Endothelial cell of umbilical vein (primary cell): ENCODE measurements at regions not wholly inside any gene's neighbourhood (a gene's known extent, or its start where the extent isn't known, plus 50 kb on each side); places are given as distances from the start of the nearest gene placed in this dataset.

Experiments
- BruUV-seq: library from RNA; stranded (reverse); fragments of 400-500 nt; replicated peaks from 2 replicates; lab custom pipeline; 2021; lab: Mats Ljungman, UMichigan
- CTCF ChIA-PET: fragments of 300-600, 350-600 bp; sonication (Branson Sonifier 250); formaldehyde crosslinking; loops from one replicate; lab custom pipeline; 2021; ENCODE audit warnings: antibody characterized with exemption, inconsistent platforms; lab: Charles Lee
- POLR2A ChIA-PET: fragments of 300-600, 350-600 bp; sonication (Branson Sonifier 250); formaldehyde crosslinking; loops from one replicate; lab custom pipeline; 2021; ENCODE audit warnings: antibody characterized with exemption, inconsistent platforms; lab: Charles Lee
- DNase-seq: peaks from one replicate; pipeline ENCODE4 v3.0.0-alpha.2; 2011; ENCODE audit warnings: low read depth, low spot score
- FAIRE-seq: peaks from 2 replicates; lab custom pipeline; 2011; peaks lifted over from hg19 to GRCh38; lab: Jason Lieb, UNC
- H2AFZ ChIP-seq: 2 replicates; pipeline ENCODE4 v1.6.0; 2012; ENCODE audit warnings: low read depth, low read length, control low read depth, inconsistent platforms
- H3K27ac ChIP-seq: 2 replicates; pipeline ENCODE4 v1.5.1; 2011; ENCODE audit warnings: low read depth, mild to moderate bottlenecking, control low read depth, low read length, moderate library complexity; ENCODE audit not compliant: insufficient read depth
- H3K27me3 ChIP-seq, 2 experiments: 2 replicates each; pipeline versions ENCODE4 v1.6.0 to v1.6.1; 2011; ENCODE audit warnings: low read length in 2 of 2, mixed read lengths in 1 of 2; ENCODE audit not compliant: control insufficient read depth in 2 of 2, insufficient read depth in 2 of 2
- H3K36me3 ChIP-seq, 2 experiments: 2 replicates in 1 of 2; 3 replicates in 1 of 2; pipeline ENCODE4 v1.5.1; 2011; ENCODE audit warnings: low read length in 2 of 2, mild to moderate bottlenecking in 1 of 2, moderate library complexity in 1 of 2; ENCODE audit not compliant: control insufficient read depth in 2 of 2, insufficient read depth in 2 of 2; ENCODE audit errors: extremely low read depth in 1 of 2
- H3K4me1 ChIP-seq: 3 replicates; pipeline ENCODE4 v1.5.1; 2011; ENCODE audit warnings: mild to moderate bottlenecking, low read length; ENCODE audit not compliant: control insufficient read depth, insufficient read depth; ENCODE audit errors: extremely low read depth
- H3K4me2 ChIP-seq: 2 replicates; pipeline ENCODE4 v1.6.1; 2011; ENCODE audit warnings: low read length, control low read depth, mixed read lengths; ENCODE audit not compliant: insufficient read depth
- H3K4me3 ChIP-seq, 3 experiments: fragments of 200-600 bp in 1 of 3; sonication (generic), shearing (Covaris generic) in 1 of 3; replicated peaks in 1 of 3; 2 replicates each; pipeline ENCODE4 v1.5.1; 2011 to 2016; ENCODE audit warnings: control low read depth in 3 of 3, low read length in 3 of 3, mild to moderate bottlenecking in 2 of 3, inconsistent platforms in 1 of 3, low read depth in 1 of 3, moderate library complexity in 1 of 3; ENCODE audit not compliant: insufficient read depth in 1 of 3
- H3K79me2 ChIP-seq: 2 replicates; pipeline ENCODE4 v1.6.0; 2012; ENCODE audit warnings: low read length, inconsistent platforms; ENCODE audit not compliant: control insufficient read depth, insufficient read depth
- H3K9ac ChIP-seq: replicated peaks from 2 replicates; pipeline ENCODE3; 2011; ENCODE audit warnings: low read length, control low read depth; ENCODE audit not compliant: insufficient read depth; ENCODE audit errors: extremely low read depth
- H3K9me1 ChIP-seq: replicated peaks from 3 replicates; pipeline ENCODE4 v1.6.0; 2011; ENCODE audit warnings: mild to moderate bottlenecking, low read length; ENCODE audit not compliant: control insufficient read depth, insufficient read depth; ENCODE audit errors: extremely low read depth
- H3K9me3 ChIP-seq: replicated peaks from 2 replicates; pipeline ENCODE4 v1.5.1; 2012; ENCODE audit warnings: low read length, inconsistent platforms; ENCODE audit not compliant: control insufficient read depth, insufficient read depth
- H4K20me1 ChIP-seq: replicated peaks from 2 replicates; pipeline ENCODE3; 2011; ENCODE audit warnings: mild to moderate bottlenecking, low read length; ENCODE audit not compliant: control insufficient read depth, insufficient read depth; ENCODE audit errors: extremely low read depth
- CTCF ChIP-seq, 2 donors: IDR thresholded peaks; 1 replicate in 1 of 2; 2 replicates in 1 of 2; pipeline ENCODE4 v1.5.1; 2011; ENCODE audit warnings: low read length in 2 of 2, mild to moderate bottlenecking in 2 of 2, moderate library complexity in 2 of 2, control low read depth in 1 of 2, inconsistent platforms in 1 of 2, low read depth in 1 of 2; ENCODE audit not compliant: insufficient read depth in 1 of 2; ENCODE audit errors: extremely low read depth in 1 of 2
- EZH2 ChIP-seq: IDR thresholded peaks from 2 replicates; pipeline ENCODE4 v1.6.1; 2012; ENCODE audit warnings: borderline replicate concordance, low read depth, mild to moderate bottlenecking, moderate library complexity, low read length, inconsistent platforms; ENCODE audit not compliant: severe bottlenecking
- FOS ChIP-seq: IDR thresholded peaks from 2 replicates; pipeline ENCODE4 v1.6.1; 2011; ENCODE audit warnings: mild to moderate bottlenecking, low read length, moderate library complexity, borderline replicate concordance; ENCODE audit not compliant: insufficient read depth
- GATA2 ChIP-seq: IDR thresholded peaks from 2 replicates; pipeline ENCODE4 v1.7.0; 2011; ENCODE audit warnings: low read depth, mild to moderate bottlenecking, moderate library complexity, mixed read lengths, low read length; ENCODE audit not compliant: insufficient read length, insufficient read depth
- JUN ChIP-seq: IDR thresholded peaks from 2 replicates; pipeline ENCODE4 v1.6.1; 2011; ENCODE audit warnings: borderline replicate concordance, low read depth; ENCODE audit not compliant: insufficient read length, insufficient read depth
- MAX ChIP-seq: IDR thresholded peaks from 2 replicates; pipeline ENCODE4 v1.6.1; 2011; ENCODE audit not compliant: insufficient read depth, insufficient read length
- MYC ChIP-seq: IDR thresholded peaks from one replicate; pipeline ENCODE4 v1.6.1; 2011; ENCODE audit warnings: mild to moderate bottlenecking, low read depth, low read length
- POLR2A ChIP-seq: IDR thresholded peaks from 2 replicates; pipeline ENCODE4 v1.6.1; 2012; ENCODE audit warnings: low read depth, mild to moderate bottlenecking, control low read depth, low read length
- POLR2AphosphoS5 ChIP-seq: IDR thresholded peaks from 2 replicates; pipeline ENCODE4 v1.6.1; 2012; ENCODE audit warnings: low read depth, mild to moderate bottlenecking, control low read depth, low read length, moderate library complexity; ENCODE audit not compliant: insufficient read depth
- dilution Hi-C: fragments of 300-500 bp; cut with MboI; formaldehyde crosslinking; loops from one replicate; pipeline ENCODE4 v1.15.0; 2019; ENCODE audit warnings: low sequenced_read_pairs; ENCODE audit not compliant: extremely low pct_ligation_motif_present
- intact Hi-C: fragments of 100-400 bp; cut with micrococcal nuclease; formaldehyde crosslinking; loops from one replicate; pipeline ENCODE4 v1.10.0; 2022

GRCh38 chr13:39274739-39275325 lies 236.6 kb downstream of the NHLRC3 start:
- H3K9me1 ChIP-seq, result no peaks in the 10 kb centered on the region
- dilution Hi-C loops (no loop called here), intact Hi-C loops (loop anchor here (1.0 kb wide), 1 partner anchor 337 kb away; no protein-coding TSS in a partner anchor)
- DNase-seq (no peak), FAIRE-seq (no peak)
- TF ChIP-seq CTCF (IDR thresholded peaks at IDR 0.05; ENCODE audit: extremely low read depth in 1 of 2, insufficient read depth in 1 of 2, low read depth in 1 of 2, low read length in 2 of 2) (no peak), EZH2 (no peak), POLR2A (no peak), POLR2AphosphoS5 (no peak), MYC (no peak), FOS (no peak), JUN (no peak), GATA2 (no peak), MAX (no peak)
- H3K9me3 ChIP-seq, result no peaks in the 10 kb centered on the region
- no peaks in the 10 kb centered on the region for H4K20me1 ChIP-seq
- no peaks in the 10 kb centered on the region for H3K79me2 ChIP-seq
- no peak overlapping the region for H3K27ac ChIP-seq
- peaks cover 4 to 10% of the 10 kb centered on the region in 2 experiments for H3K27me3 ChIP-seq
- ChIA-PET CTCF (interaction anchor here (1.1 to 4.3 kb wide), 6 partner anchors 9 to 341 kb away, joined by 3 to 44 read pairs (median 6); no protein-coding TSS in a partner anchor), POLR2A (no interaction called here)
- no peaks in the 10 kb centered on the region for H3K4me1 ChIP-seq
- H3K9ac ChIP-seq, result no peak overlapping the region
- H3K4me2 ChIP-seq, result no peak overlapping the region
- H3K36me3 ChIP-seq, result no peaks in the 10 kb centered on the region
- BruUV-seq, result no TSS peak
- H2AFZ ChIP-seq, result no peak overlapping the region
- no peak overlapping the region for H3K4me3 ChIP-seq
